Activated T-helper 1 cell treated with anti-CD3 and anti-CD28 coated beads, Interleukin-12 subunit alpha, Interleukin-12 subunit beta, Interleukin-2, Interleukin-4 antibody, amounts not matched to agents 30 ng/mL and 10 ng/mL and 1 ng/mL, durations not matched to agents 14 hours and 24 hours and 36 hours (primary cell): ENCODE measurements at regions not wholly inside any gene's neighbourhood (a gene's known extent, or its start where the extent isn't known, plus 50 kb on each side); places are given as distances from the start of the nearest gene placed in this dataset.

Experiments used
- DNase-seq: peaks from one replicate; pipeline ENCODE4 v3.0.0; 2021; ENCODE audit warnings: low spot score
- H3K27ac Mint-ChIP-seq: one replicate; pipeline ENCODE4 v1.8.0; 2021; ENCODE audit warnings: mild to moderate bottlenecking, mixed read lengths
- H3K27me3 Mint-ChIP-seq: one replicate; pipeline ENCODE4 v1.8.0; 2022; ENCODE audit warnings: mild to moderate bottlenecking, moderate library complexity, mixed read lengths; ENCODE audit not compliant: insufficient read depth
- H3K36me3 Mint-ChIP-seq: one replicate; pipeline ENCODE4 v1.8.0; 2021; ENCODE audit warnings: low read depth, mixed read lengths
- H3K4me1 Mint-ChIP-seq: one replicate; pipeline ENCODE4 v1.8.0; 2021; ENCODE audit warnings: low read depth, mixed read lengths
- H3K4me3 Mint-ChIP-seq: one replicate; pipeline ENCODE4 v1.8.0; 2021; ENCODE audit warnings: mild to moderate bottlenecking, moderate library complexity, mixed read lengths
- H3K9me3 Mint-ChIP-seq: one replicate; pipeline ENCODE4 v1.8.0; 2021; ENCODE audit warnings: mixed read lengths
- intact Hi-C: fragments of 100-400 bp; cut with micrococcal nuclease; formaldehyde crosslinking; loops from one replicate; pipeline ENCODE4 v1.15.1; 2024

DNA sequence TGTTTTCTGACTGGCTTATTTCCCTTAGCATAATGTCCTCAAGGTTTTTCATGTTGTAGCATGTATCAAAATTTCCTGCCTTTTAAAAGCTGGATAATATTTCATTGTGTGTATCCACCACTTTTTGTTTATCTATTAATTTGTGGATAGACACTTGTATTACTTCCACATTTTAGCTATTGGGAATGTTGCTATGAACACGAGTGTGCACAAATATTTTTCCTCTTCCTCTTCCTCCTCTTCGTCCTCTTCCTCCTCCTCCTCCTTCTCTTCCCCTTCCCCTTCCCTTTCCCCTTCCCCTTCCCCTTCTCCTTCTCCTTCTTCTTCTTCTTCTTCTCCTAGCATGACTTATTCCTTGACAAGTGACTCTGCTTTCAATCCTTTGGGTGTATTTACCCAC is 51.2 kb upstream of the KL start:
- no peaks in the 10 kb centered on the region for H3K9me3 Mint-ChIP-seq
- DNase-seq: no peak
- no peak overlapping the region for H3K27ac Mint-ChIP-seq
- peaks cover 3% of the 10 kb centered on the region for H3K36me3 Mint-ChIP-seq
- H3K27me3 Mint-ChIP-seq: no peaks in the 10 kb centered on the region
- intact Hi-C loops: no loop called here
- H3K4me1 Mint-ChIP-seq: peaks cover 8% of the 10 kb centered on the region
- H3K4me3 Mint-ChIP-seq: no peak overlapping the region
